Spleen (tissue), 11 donors: ENCODE measurements at regions not wholly inside any gene's neighbourhood (a gene's known extent, or its start where the extent isn't known, plus 50 kb on each side); places are given as distances from the start of the nearest gene placed in this dataset.

ENCODE experiments used
- DNase-seq: peaks from one replicate; pipeline ENCODE4 v3.0.0-alpha.2; 2020
- H3K27ac ChIP-seq, 8 donors: fragments of 200-600 bp; sonication (generic) in 7 of 8; 1 replicate in 4 of 8; 2 replicates in 4 of 8; pipeline versions ENCODE4 v1.5.0 to v1.8.0; 2016 to 2021; ENCODE audit warnings: inconsistent platforms in 4 of 8, mild to moderate bottlenecking in 4 of 8, moderate library complexity in 1 of 8
- H3K27me3 ChIP-seq, 7 donors: fragments of 200-600 bp; sonication (generic) in 6 of 7; replicated peaks in 1 of 7; 1 replicate in 4 of 7; 2 replicates in 3 of 7; pipeline versions ENCODE4 v1.5.0 to v1.8.0; 2016 to 2021; ENCODE audit warnings: inconsistent platforms in 3 of 7, mild to moderate bottlenecking in 1 of 7
- H3K36me3 ChIP-seq, 6 donors: fragments of 200-600 bp; sonication (generic) in 5 of 6; 1 replicate in 4 of 6; 2 replicates in 2 of 6; pipeline versions ENCODE4 v1.5.0 to v1.8.0; 2016 to 2021; ENCODE audit warnings: inconsistent platforms in 2 of 6
- H3K4me1 ChIP-seq, 6 donors: fragments of 200-600 bp; sonication (generic) in 5 of 6; 1 replicate in 3 of 6; 2 replicates in 3 of 6; pipeline versions ENCODE4 v1.5.0 to v1.8.0; 2016 to 2021; ENCODE audit warnings: inconsistent platforms in 3 of 6
- H3K4me3 ChIP-seq, 8 donors: fragments of 200-600 bp; sonication (generic) in 7 of 8; 1 replicate in 4 of 8; 2 replicates in 4 of 8; pipeline versions ENCODE4 v1.5.0 to v1.8.0; 2016 to 2021; ENCODE audit warnings: inconsistent platforms in 4 of 8, mild to moderate bottlenecking in 4 of 8, moderate library complexity in 2 of 8
- H3K9me3 ChIP-seq, 8 donors: fragments of 200-600 bp; sonication (generic) in 7 of 8; 1 replicate in 4 of 8; 2 replicates in 4 of 8; pipeline versions ENCODE4 v1.5.0 to v1.8.0; 2016 to 2021; ENCODE audit warnings: inconsistent platforms in 4 of 8
- POLR2A ChIP-seq, 3 donors: fragments of 450-650 bp; IDR thresholded peaks; one replicate each; pipeline ENCODE4 v1.5.1; 2017; ENCODE audit warnings: antibody characterized with exemption in 3 of 3, mild to moderate bottlenecking in 1 of 3
- POLR2AphosphoS5 ChIP-seq, 3 donors: sonication (generic); formaldehyde crosslinking; IDR thresholded peaks; one replicate each; pipeline ENCODE4 v1.5.1; 2017; ENCODE audit warnings: antibody characterized with exemption in 3 of 3
- WGBS, 5 donors: extraction: QIAGEN DNeasy Blood & Tissue Kit in 3 of 5; methylation state at CpG; one replicate each; pipeline versions ENCODE4 v1.1.5 to v1.1.7; 2013 to 2018; 5-methylcytosine and 5-hydroxymethylcytosine counted together
- intact Hi-C: fragments of 100-400 bp; cut with DNase I; formaldehyde crosslinking; loops from one replicate; pipeline ENCODE4 v1.15.0; 2023; ENCODE audit warnings: low total_unique reads
- TF ChIP-seq, protein P1 (sequence below), 11 experiments: fragments of 200-600 bp in 7 of 11; fragments of 450-650 bp in 4 of 11; sonication (generic) in 4 of 11; IDR thresholded peaks in 8 of 11; conservative IDR thresholded peaks in 3 of 11; 1 replicate in 7 of 11; 2 replicates in 4 of 11; pipeline versions ENCODE4 v1.4.0 to v1.8.0; 2016 to 2021; ENCODE audit warnings: antibody characterized with exemption in 11 of 11, inconsistent platforms in 4 of 11, mild to moderate bottlenecking in 1 of 11
- donor health status: healthy with polysubstance abuse.
- donor health status: DM: no; HTN: no; CAD: no; lungs with moderate emphysema.
- donor health status: DM: no; HTN: no; CAD: no.
- donor health status: Bipolar disorder and iron deficiency.
- donor health status: healthy.
- donor health status: DM: no; HTN: no; CAD: no.
- donor health status: DM: yes; HTN: yes; CAD: no.

DNA sequence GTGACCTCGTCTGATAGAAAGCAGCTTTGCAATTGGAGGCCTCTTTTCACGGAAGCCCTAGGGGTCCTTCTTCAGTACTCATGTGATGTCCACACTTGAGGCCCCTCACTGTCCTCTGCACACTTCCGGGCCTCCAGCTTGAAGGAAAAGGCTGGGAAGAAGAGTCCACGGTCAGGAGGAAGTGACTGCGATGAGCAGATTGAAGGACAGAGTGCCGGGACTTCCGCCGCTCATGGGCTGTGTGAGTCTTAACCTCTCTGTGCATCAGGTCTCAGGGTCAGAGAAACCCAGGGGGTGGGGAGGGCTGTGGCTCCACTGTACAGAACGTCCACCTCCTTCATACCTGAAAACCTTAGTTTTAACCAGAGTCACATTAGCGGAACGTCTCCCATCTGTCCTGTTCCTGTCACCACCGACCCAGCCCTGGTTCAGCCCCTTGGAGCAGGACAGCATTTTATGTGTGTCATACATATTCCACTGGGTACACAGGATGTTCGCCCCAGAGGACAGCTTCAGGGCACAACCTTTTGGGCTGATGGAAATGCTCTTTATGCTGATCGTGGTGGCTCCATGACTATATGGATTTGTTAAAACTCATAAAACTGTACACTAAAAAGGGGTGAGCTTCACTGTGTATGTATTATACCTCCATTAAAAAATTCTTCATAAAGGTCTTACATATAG, 51.0 kb upstream of the SORCS2 start:
- peaks cover 0 to 27% (median 0%) of the 10 kb centered on the region in 7 donors for H3K27me3 ChIP-seq
- H3K27ac ChIP-seq: peak overlapping the region in 1 of 8 donors; percentile 5
- 62 to 74% (median 67%) methylated on average over 14 of the region's 14 CpGs for WGBS, 5 donors
- H3K4me3 ChIP-seq: no peak overlapping the region
- no peak for DNase-seq
- H3K36me3 ChIP-seq: no peaks in the 10 kb centered on the region
- intact Hi-C loops: no loop called here
- no peak for TF ChIP-seq POLR2A (IDR thresholded peaks at IDR 0.05)
- TF ChIP-seq, protein P1, sequence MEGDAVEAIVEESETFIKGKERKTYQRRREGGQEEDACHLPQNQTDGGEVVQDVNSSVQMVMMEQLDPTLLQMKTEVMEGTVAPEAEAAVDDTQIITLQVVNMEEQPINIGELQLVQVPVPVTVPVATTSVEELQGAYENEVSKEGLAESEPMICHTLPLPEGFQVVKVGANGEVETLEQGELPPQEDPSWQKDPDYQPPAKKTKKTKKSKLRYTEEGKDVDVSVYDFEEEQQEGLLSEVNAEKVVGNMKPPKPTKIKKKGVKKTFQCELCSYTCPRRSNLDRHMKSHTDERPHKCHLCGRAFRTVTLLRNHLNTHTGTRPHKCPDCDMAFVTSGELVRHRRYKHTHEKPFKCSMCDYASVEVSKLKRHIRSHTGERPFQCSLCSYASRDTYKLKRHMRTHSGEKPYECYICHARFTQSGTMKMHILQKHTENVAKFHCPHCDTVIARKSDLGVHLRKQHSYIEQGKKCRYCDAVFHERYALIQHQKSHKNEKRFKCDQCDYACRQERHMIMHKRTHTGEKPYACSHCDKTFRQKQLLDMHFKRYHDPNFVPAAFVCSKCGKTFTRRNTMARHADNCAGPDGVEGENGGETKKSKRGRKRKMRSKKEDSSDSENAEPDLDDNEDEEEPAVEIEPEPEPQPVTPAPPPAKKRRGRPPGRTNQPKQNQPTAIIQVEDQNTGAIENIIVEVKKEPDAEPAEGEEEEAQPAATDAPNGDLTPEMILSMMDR (IDR thresholded peaks at IDR 0.05 in 8 of 11, conservative IDR thresholded peaks at IDR 0.05 in 3 of 11): no peak
- TF ChIP-seq POLR2AphosphoS5 (IDR thresholded peaks at IDR 0.05): no peak
- H3K9me3 ChIP-seq: no peaks in the 10 kb centered on the region
- H3K4me1 ChIP-seq: peaks cover 0 to 11% (median 2%) of the 10 kb centered on the region in 6 donors

DNA sequence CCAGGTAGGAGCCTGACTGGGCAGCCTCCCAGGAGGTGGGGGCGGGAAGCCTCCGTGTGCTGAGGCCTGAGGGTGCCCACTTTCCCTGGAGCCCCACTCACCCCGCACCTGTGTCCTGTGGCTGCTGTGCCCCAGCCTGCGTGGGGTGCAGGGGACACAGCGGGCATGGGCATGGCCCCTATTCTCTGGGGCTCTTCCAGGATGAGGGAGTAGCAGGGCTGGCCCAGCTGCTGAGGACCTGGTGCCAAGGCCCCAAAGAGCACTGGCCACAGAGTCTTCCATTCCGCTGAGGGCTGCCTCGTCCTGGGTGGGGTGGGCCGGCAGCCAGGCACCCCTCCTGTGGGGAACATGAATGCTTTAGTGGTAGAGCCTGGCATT, 51.7 kb upstream of the SORCS2 start:
- 66 to 93% (median 82%) methylated on average over 5 to 8 of the region's 8 CpGs for WGBS, 5 donors
- intact Hi-C loops: no loop called here
- Histone ChIP-seq H3K9me3 (no peaks in the 10 kb centered on the region), H3K36me3 (no peaks in the 10 kb centered on the region), H3K4me1 (peaks cover 0 to 11% (median 2%) of the 10 kb centered on the region in 6 donors), H3K27me3 (peaks cover 0 to 23% (median 0%) of the 10 kb centered on the region in 7 donors), H3K27ac (no peak overlapping the region), H3K4me3 (no peak overlapping the region)
- TF ChIP-seq POLR2A (IDR thresholded peaks at IDR 0.05) (no peak), POLR2AphosphoS5 (IDR thresholded peaks at IDR 0.05) (no peak)
- TF ChIP-seq, protein P1 (IDR thresholded peaks at IDR 0.05 in 8 of 11, conservative IDR thresholded peaks at IDR 0.05 in 3 of 11): no peak
- DNase-seq: no peak

DNA sequence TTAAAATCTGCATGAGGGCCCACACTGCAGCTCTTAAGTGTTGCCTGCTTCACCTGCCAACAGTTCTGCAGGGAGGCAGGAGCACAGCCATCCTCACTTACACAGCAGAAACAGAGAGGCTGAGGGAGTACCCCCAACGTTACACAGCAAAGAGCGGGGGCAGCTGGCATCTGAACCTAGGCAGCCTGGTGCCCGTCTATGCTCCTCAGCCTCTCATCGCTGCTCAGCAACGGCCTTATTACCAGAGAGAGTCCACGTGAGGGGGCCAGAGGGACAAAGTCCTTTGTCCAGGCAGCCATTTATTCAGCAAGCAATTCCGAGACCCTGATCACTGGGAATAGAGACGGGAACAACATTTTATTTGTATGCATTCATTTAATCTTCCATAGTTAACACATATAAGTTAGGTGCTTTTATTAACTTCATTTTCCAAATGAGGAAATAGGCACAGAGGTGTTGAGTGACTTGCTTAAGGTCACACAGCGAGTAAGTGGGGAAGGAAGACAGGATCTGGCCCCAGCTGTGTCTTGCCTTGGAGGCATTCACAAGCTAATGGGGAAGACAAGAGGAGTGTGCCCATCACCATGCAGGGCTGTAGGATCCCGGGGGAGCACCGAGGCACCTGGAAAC, 52.2 kb upstream of the SORCS2 start:
- no peak overlapping the region for H3K4me3 ChIP-seq
- no peak for DNase-seq
- H3K9me3 ChIP-seq: no peaks in the 10 kb centered on the region
- H3K4me1 ChIP-seq: peaks cover 0 to 16% (median 4%) of the 10 kb centered on the region in 6 donors
- 77 to 90% (median 82%) methylated on average over 11 of the region's 11 CpGs for WGBS, 5 donors
- no peaks in the 10 kb centered on the region for H3K36me3 ChIP-seq
- peaks cover 0 to 18% (median 0%) of the 10 kb centered on the region in 7 donors for H3K27me3 ChIP-seq
- intact Hi-C loops: no loop called here
- no peak overlapping the region for H3K27ac ChIP-seq
- TF ChIP-seq, protein P1 (IDR thresholded peaks at IDR 0.05 in 8 of 11, conservative IDR thresholded peaks at IDR 0.05 in 3 of 11): no peak
- TF ChIP-seq POLR2AphosphoS5 (IDR thresholded peaks at IDR 0.05) (no peak), POLR2A (IDR thresholded peaks at IDR 0.05) (no peak)
